Adrenal gland (tissue), 5 donors: ENCODE measurements at regions not wholly inside any gene's neighbourhood (a gene's known extent, or its start where the extent isn't known, plus 50 kb on each side); places are given as distances from the start of the nearest gene placed in this dataset.

ENCODE experiments used
- POLR2A ChIP-seq, 2 donors: fragments of 450-650 bp; IDR thresholded peaks; one replicate each; pipeline ENCODE4 v1.6.1; 2017; ENCODE audit warnings: antibody characterized with exemption in 2 of 2, mild to moderate bottlenecking in 2 of 2, moderate library complexity in 1 of 2
- TF ChIP-seq, protein P1 (sequence below), 6 experiments: fragments of 450-650 bp in 4 of 6; fragments of 200-600 bp in 2 of 6; sonication (generic) in 1 of 6; IDR thresholded peaks; 1 replicate in 5 of 6; 2 replicates in 1 of 6; pipeline versions ENCODE4 v1.5.1 to v1.8.0; 2016 to 2021; ENCODE audit warnings: antibody characterized with exemption in 6 of 6, mild to moderate bottlenecking in 2 of 6, moderate library complexity in 1 of 6
- donor health status: DM: no; HTN: no; CAD: no.

DNA sequence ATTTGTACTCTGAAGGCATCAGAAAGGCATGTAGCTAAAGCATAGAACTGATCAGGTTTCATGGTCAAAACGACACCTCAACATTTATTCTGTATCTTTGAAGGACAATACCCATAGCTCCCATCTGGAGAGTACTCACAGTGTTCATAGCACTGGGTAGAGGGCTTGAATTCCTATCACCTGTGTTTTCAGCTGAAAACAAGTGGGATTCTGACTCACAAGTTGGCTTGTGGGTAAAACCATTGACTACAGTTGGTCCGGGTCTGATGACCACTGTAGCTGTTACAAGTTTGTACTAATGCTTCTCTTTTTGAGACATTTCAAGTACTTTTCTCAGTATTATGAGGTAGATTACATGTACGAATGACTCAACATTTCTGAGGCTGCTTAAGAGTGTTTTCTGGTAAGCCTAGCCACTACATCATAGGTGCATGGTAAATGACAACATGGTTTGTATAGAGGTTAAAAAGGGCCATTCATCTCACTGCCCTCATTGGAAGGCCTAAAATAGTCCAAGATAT lies 68.6 kb upstream of the PELI1 start:
- TF ChIP-seq, protein P1, sequence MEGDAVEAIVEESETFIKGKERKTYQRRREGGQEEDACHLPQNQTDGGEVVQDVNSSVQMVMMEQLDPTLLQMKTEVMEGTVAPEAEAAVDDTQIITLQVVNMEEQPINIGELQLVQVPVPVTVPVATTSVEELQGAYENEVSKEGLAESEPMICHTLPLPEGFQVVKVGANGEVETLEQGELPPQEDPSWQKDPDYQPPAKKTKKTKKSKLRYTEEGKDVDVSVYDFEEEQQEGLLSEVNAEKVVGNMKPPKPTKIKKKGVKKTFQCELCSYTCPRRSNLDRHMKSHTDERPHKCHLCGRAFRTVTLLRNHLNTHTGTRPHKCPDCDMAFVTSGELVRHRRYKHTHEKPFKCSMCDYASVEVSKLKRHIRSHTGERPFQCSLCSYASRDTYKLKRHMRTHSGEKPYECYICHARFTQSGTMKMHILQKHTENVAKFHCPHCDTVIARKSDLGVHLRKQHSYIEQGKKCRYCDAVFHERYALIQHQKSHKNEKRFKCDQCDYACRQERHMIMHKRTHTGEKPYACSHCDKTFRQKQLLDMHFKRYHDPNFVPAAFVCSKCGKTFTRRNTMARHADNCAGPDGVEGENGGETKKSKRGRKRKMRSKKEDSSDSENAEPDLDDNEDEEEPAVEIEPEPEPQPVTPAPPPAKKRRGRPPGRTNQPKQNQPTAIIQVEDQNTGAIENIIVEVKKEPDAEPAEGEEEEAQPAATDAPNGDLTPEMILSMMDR (IDR thresholded peaks at IDR 0.05), result no peak
- no peak for TF ChIP-seq POLR2A (IDR thresholded peaks at IDR 0.05)
